ENCODE measurements at regions not wholly inside any gene's neighbourhood (a gene's known extent, or its start where the extent isn't known, plus 50 kb on each side); places are given as distances from the start of the nearest gene placed in this dataset.

GRCh38 chr9:88056876-88057275 lies 81.4 kb downstream of the SPATA31C2 start:
- H3K36me3 Mint-ChIP-seq, result no peaks in the 10 kb centered on the region
- no peaks in the 10 kb centered on the region for H3K27me3 Mint-ChIP-seq
- no peak overlapping the region for H3K27ac Mint-ChIP-seq
- peaks cover 8% of the 10 kb centered on the region for H3K4me1 Mint-ChIP-seq (ENCODE audit: unreplicated experiment)
- no peak overlapping the region for H3K4me3 Mint-ChIP-seq
- no peak for TF ChIP-seq CTCF (conservative IDR thresholded peaks at IDR 0.05)
- no peaks in the 10 kb centered on the region for H3K9me3 Mint-ChIP-seq
- no peak for DNase-seq (ENCODE audit: extremely low spot score, unreplicated experiment)

- H3K27me3 Mint-ChIP-seq, result no peaks in the 10 kb centered on the region
- no peak for TF ChIP-seq CTCF (conservative IDR thresholded peaks at IDR 0.05)
- no peak for DNase-seq (ENCODE audit: extremely low spot score, unreplicated experiment)
- H3K4me1 Mint-ChIP-seq (ENCODE audit: unreplicated experiment), result peaks cover 11% of the 10 kb centered on the region
- no peak overlapping the region for H3K27ac Mint-ChIP-seq
- no peak overlapping the region for H3K4me3 Mint-ChIP-seq
- H3K9me3 Mint-ChIP-seq, result no peaks in the 10 kb centered on the region
- H3K36me3 Mint-ChIP-seq, result no peaks in the 10 kb centered on the region
Measured at GRCh38 chr9:88053856-88054501, 79.6 kb upstream of the CDK20 start.

GRCh38 chr9:88052321-88052965 lies 78.1 kb upstream of the CDK20 start:
- Mint-ChIP-seq H3K27me3 (no peaks in the 10 kb centered on the region), H3K36me3 (no peaks in the 10 kb centered on the region), H3K9me3 (no peaks in the 10 kb centered on the region), H3K4me1 (ENCODE audit: unreplicated experiment) (peaks cover 11% of the 10 kb centered on the region), H3K4me3 (no peak overlapping the region), H3K27ac (no peak overlapping the region)
- DNase-seq (ENCODE audit: extremely low spot score, unreplicated experiment), result no peak
- no peak for TF ChIP-seq CTCF (conservative IDR thresholded peaks at IDR 0.05)

GRCh38 chr9:88051138-88051537 lies 76.8 kb upstream of the CDK20 start:
- no peak for TF ChIP-seq CTCF (conservative IDR thresholded peaks at IDR 0.05)

GRCh38 chr9:88049677-88050307 lies 75.5 kb upstream of the CDK20 start:
- no peak for TF ChIP-seq CTCF (conservative IDR thresholded peaks at IDR 0.05)
- H3K4me3 Mint-ChIP-seq, result no peak overlapping the region
- no peaks in the 10 kb centered on the region for H3K27me3 Mint-ChIP-seq
- no peak overlapping the region for H3K27ac Mint-ChIP-seq
- no peaks in the 10 kb centered on the region for H3K36me3 Mint-ChIP-seq
- H3K9me3 Mint-ChIP-seq, result no peaks in the 10 kb centered on the region
- no peak for DNase-seq (ENCODE audit: extremely low spot score, unreplicated experiment)
- peaks cover 11% of the 10 kb centered on the region for H3K4me1 Mint-ChIP-seq (ENCODE audit: unreplicated experiment)

More at GRCh38 chr9:88051138-88051537, 76.8 kb upstream of the CDK20 start:
- H3K27ac Mint-ChIP-seq, result no peak overlapping the region
- DNase-seq (ENCODE audit: extremely low spot score, unreplicated experiment), result no peak
- no peak overlapping the region for H3K4me3 Mint-ChIP-seq
- H3K27me3 Mint-ChIP-seq, result no peaks in the 10 kb centered on the region
- H3K4me1 Mint-ChIP-seq (ENCODE audit: unreplicated experiment), result peaks cover 11% of the 10 kb centered on the region
- H3K36me3 Mint-ChIP-seq, result no peaks in the 10 kb centered on the region
- H3K9me3 Mint-ChIP-seq, result no peaks in the 10 kb centered on the region
